Endothelial cell of umbilical vein (primary cell): ENCODE measurements at regions not wholly inside any gene's neighbourhood (a gene's known extent, or its start where the extent isn't known, plus 50 kb on each side); places are given as distances from the start of the nearest gene placed in this dataset.

Experiments
- BruUV-seq: library from RNA; stranded (reverse); fragments of 400-500 nt; replicated peaks from 2 replicates; lab custom pipeline; 2021; lab: Mats Ljungman, UMichigan
- CTCF ChIA-PET: fragments of 300-600, 350-600 bp; sonication (Branson Sonifier 250); formaldehyde crosslinking; loops from one replicate; lab custom pipeline; 2021; ENCODE audit warnings: antibody characterized with exemption, inconsistent platforms; lab: Charles Lee
- POLR2A ChIA-PET: fragments of 300-600, 350-600 bp; sonication (Branson Sonifier 250); formaldehyde crosslinking; loops from one replicate; lab custom pipeline; 2021; ENCODE audit warnings: antibody characterized with exemption, inconsistent platforms; lab: Charles Lee
- DNase-seq: peaks from one replicate; pipeline ENCODE4 v3.0.0-alpha.2; 2011; ENCODE audit warnings: low read depth, low spot score
- FAIRE-seq: peaks from 2 replicates; lab custom pipeline; 2011; peaks lifted over from hg19 to GRCh38; lab: Jason Lieb, UNC
- H2AFZ ChIP-seq: 2 replicates; pipeline ENCODE4 v1.6.0; 2012; ENCODE audit warnings: low read depth, low read length, control low read depth, inconsistent platforms
- H3K27ac ChIP-seq: 2 replicates; pipeline ENCODE4 v1.5.1; 2011; ENCODE audit warnings: low read depth, mild to moderate bottlenecking, control low read depth, low read length, moderate library complexity; ENCODE audit not compliant: insufficient read depth
- H3K27me3 ChIP-seq, 2 experiments: 2 replicates each; pipeline versions ENCODE4 v1.6.0 to v1.6.1; 2011; ENCODE audit warnings: low read length in 2 of 2, mixed read lengths in 1 of 2; ENCODE audit not compliant: control insufficient read depth in 2 of 2, insufficient read depth in 2 of 2
- H3K36me3 ChIP-seq, 2 experiments: 2 replicates in 1 of 2; 3 replicates in 1 of 2; pipeline ENCODE4 v1.5.1; 2011; ENCODE audit warnings: low read length in 2 of 2, mild to moderate bottlenecking in 1 of 2, moderate library complexity in 1 of 2; ENCODE audit not compliant: control insufficient read depth in 2 of 2, insufficient read depth in 2 of 2; ENCODE audit errors: extremely low read depth in 1 of 2
- H3K4me1 ChIP-seq: 3 replicates; pipeline ENCODE4 v1.5.1; 2011; ENCODE audit warnings: mild to moderate bottlenecking, low read length; ENCODE audit not compliant: control insufficient read depth, insufficient read depth; ENCODE audit errors: extremely low read depth
- H3K4me2 ChIP-seq: 2 replicates; pipeline ENCODE4 v1.6.1; 2011; ENCODE audit warnings: low read length, control low read depth, mixed read lengths; ENCODE audit not compliant: insufficient read depth
- H3K4me3 ChIP-seq, 3 experiments: fragments of 200-600 bp in 1 of 3; sonication (generic), shearing (Covaris generic) in 1 of 3; replicated peaks in 1 of 3; 2 replicates each; pipeline ENCODE4 v1.5.1; 2011 to 2016; ENCODE audit warnings: control low read depth in 3 of 3, low read length in 3 of 3, mild to moderate bottlenecking in 2 of 3, inconsistent platforms in 1 of 3, low read depth in 1 of 3, moderate library complexity in 1 of 3; ENCODE audit not compliant: insufficient read depth in 1 of 3
- H3K79me2 ChIP-seq: 2 replicates; pipeline ENCODE4 v1.6.0; 2012; ENCODE audit warnings: low read length, inconsistent platforms; ENCODE audit not compliant: control insufficient read depth, insufficient read depth
- H3K9ac ChIP-seq: replicated peaks from 2 replicates; pipeline ENCODE3; 2011; ENCODE audit warnings: low read length, control low read depth; ENCODE audit not compliant: insufficient read depth; ENCODE audit errors: extremely low read depth
- H3K9me1 ChIP-seq: replicated peaks from 3 replicates; pipeline ENCODE4 v1.6.0; 2011; ENCODE audit warnings: mild to moderate bottlenecking, low read length; ENCODE audit not compliant: control insufficient read depth, insufficient read depth; ENCODE audit errors: extremely low read depth
- H3K9me3 ChIP-seq: replicated peaks from 2 replicates; pipeline ENCODE4 v1.5.1; 2012; ENCODE audit warnings: low read length, inconsistent platforms; ENCODE audit not compliant: control insufficient read depth, insufficient read depth
- H4K20me1 ChIP-seq: replicated peaks from 2 replicates; pipeline ENCODE3; 2011; ENCODE audit warnings: mild to moderate bottlenecking, low read length; ENCODE audit not compliant: control insufficient read depth, insufficient read depth; ENCODE audit errors: extremely low read depth
- EZH2 ChIP-seq: IDR thresholded peaks from 2 replicates; pipeline ENCODE4 v1.6.1; 2012; ENCODE audit warnings: borderline replicate concordance, low read depth, mild to moderate bottlenecking, moderate library complexity, low read length, inconsistent platforms; ENCODE audit not compliant: severe bottlenecking
- FOS ChIP-seq: IDR thresholded peaks from 2 replicates; pipeline ENCODE4 v1.6.1; 2011; ENCODE audit warnings: mild to moderate bottlenecking, low read length, moderate library complexity, borderline replicate concordance; ENCODE audit not compliant: insufficient read depth
- GATA2 ChIP-seq: IDR thresholded peaks from 2 replicates; pipeline ENCODE4 v1.7.0; 2011; ENCODE audit warnings: low read depth, mild to moderate bottlenecking, moderate library complexity, mixed read lengths, low read length; ENCODE audit not compliant: insufficient read length, insufficient read depth
- JUN ChIP-seq: IDR thresholded peaks from 2 replicates; pipeline ENCODE4 v1.6.1; 2011; ENCODE audit warnings: borderline replicate concordance, low read depth; ENCODE audit not compliant: insufficient read length, insufficient read depth
- MYC ChIP-seq: IDR thresholded peaks from one replicate; pipeline ENCODE4 v1.6.1; 2011; ENCODE audit warnings: mild to moderate bottlenecking, low read depth, low read length
- POLR2A ChIP-seq: IDR thresholded peaks from 2 replicates; pipeline ENCODE4 v1.6.1; 2012; ENCODE audit warnings: low read depth, mild to moderate bottlenecking, control low read depth, low read length
- POLR2AphosphoS5 ChIP-seq: IDR thresholded peaks from 2 replicates; pipeline ENCODE4 v1.6.1; 2012; ENCODE audit warnings: low read depth, mild to moderate bottlenecking, control low read depth, low read length, moderate library complexity; ENCODE audit not compliant: insufficient read depth
- dilution Hi-C: fragments of 300-500 bp; cut with MboI; formaldehyde crosslinking; loops from one replicate; pipeline ENCODE4 v1.15.0; 2019; ENCODE audit warnings: low sequenced_read_pairs; ENCODE audit not compliant: extremely low pct_ligation_motif_present
- intact Hi-C: fragments of 100-400 bp; cut with micrococcal nuclease; formaldehyde crosslinking; loops from one replicate; pipeline ENCODE4 v1.10.0; 2022
- TF ChIP-seq, protein P1 (sequence below): IDR thresholded peaks from 2 replicates; pipeline ENCODE4 v1.6.1; 2011; ENCODE audit not compliant: insufficient read depth, insufficient read length
- TF ChIP-seq, protein P2 (sequence below), 2 donors: IDR thresholded peaks; 1 replicate in 1 of 2; 2 replicates in 1 of 2; pipeline ENCODE4 v1.5.1; 2011; ENCODE audit warnings: low read length in 2 of 2, mild to moderate bottlenecking in 2 of 2, moderate library complexity in 2 of 2, control low read depth in 1 of 2, inconsistent platforms in 1 of 2, low read depth in 1 of 2; ENCODE audit not compliant: insufficient read depth in 1 of 2; ENCODE audit errors: extremely low read depth in 1 of 2

DNA sequence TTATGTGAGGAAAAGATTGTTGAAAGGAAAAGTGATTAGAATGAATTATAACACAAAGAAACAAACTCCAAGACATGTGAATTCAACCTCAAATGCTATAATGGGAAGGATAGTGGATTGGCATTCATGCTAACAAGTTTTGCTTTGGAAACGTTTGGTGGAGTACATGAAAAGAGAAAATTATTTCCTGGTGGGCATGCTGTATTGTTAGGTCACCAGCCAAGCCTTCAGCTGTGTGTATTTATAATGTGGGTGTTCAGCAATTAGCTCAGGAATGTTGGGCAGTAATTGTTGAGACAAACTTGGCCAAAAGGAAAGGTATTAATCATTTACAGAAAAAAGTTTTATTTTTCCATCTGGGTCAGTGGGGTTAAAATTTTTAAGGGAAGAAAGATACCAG lies 198.9 kb upstream of the ARSJ start:
- Histone ChIP-seq H3K79me2 (no peaks in the 10 kb centered on the region), H3K27ac (no peak overlapping the region), H4K20me1 (no peaks in the 10 kb centered on the region), H3K4me1 (no peaks in the 10 kb centered on the region), H3K36me3 (no peaks in the 10 kb centered on the region), H3K4me3 (no peak overlapping the region), H3K9me3 (no peaks in the 10 kb centered on the region), H3K27me3 (no peaks in the 10 kb centered on the region), H3K9ac (no peak overlapping the region), H2AFZ (no peak overlapping the region), H3K9me1 (no peaks in the 10 kb centered on the region), H3K4me2 (no peak overlapping the region)
- no peak for FAIRE-seq
- TF ChIP-seq MYC (no peak), POLR2A (no peak), FOS (no peak), POLR2AphosphoS5 (no peak), GATA2 (no peak), JUN (no peak), EZH2 (no peak)
- TF ChIP-seq, protein P1, sequence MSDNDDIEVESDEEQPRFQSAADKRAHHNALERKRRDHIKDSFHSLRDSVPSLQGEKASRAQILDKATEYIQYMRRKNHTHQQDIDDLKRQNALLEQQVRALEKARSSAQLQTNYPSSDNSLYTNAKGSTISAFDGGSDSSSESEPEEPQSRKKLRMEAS: no peak
- TF ChIP-seq, protein P2, sequence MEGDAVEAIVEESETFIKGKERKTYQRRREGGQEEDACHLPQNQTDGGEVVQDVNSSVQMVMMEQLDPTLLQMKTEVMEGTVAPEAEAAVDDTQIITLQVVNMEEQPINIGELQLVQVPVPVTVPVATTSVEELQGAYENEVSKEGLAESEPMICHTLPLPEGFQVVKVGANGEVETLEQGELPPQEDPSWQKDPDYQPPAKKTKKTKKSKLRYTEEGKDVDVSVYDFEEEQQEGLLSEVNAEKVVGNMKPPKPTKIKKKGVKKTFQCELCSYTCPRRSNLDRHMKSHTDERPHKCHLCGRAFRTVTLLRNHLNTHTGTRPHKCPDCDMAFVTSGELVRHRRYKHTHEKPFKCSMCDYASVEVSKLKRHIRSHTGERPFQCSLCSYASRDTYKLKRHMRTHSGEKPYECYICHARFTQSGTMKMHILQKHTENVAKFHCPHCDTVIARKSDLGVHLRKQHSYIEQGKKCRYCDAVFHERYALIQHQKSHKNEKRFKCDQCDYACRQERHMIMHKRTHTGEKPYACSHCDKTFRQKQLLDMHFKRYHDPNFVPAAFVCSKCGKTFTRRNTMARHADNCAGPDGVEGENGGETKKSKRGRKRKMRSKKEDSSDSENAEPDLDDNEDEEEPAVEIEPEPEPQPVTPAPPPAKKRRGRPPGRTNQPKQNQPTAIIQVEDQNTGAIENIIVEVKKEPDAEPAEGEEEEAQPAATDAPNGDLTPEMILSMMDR (IDR thresholded peaks at IDR 0.05; ENCODE audit: extremely low read depth in 1 of 2, insufficient read depth in 1 of 2, low read depth in 1 of 2, low read length in 2 of 2): no peak
- intact Hi-C loops (no loop called here), dilution Hi-C loops (no loop called here)
- ChIA-PET CTCF (interaction anchor here (1.2 to 1.4 kb wide), 4 partner anchors 13 to 784 kb away, joined by 3 to 5 read pairs (median 3); no protein-coding TSS in a partner anchor), POLR2A (no interaction called here)
- BruUV-seq: no TSS peak
- peak; percentile 50 for DNase-seq
